Left hindlimb (tissue), 1 donor: ENCODE measurements at regions not wholly inside any gene's neighbourhood (a gene's known extent, or its start where the extent isn't known, plus 50 kb on each side); places are given as distances from the start of the nearest gene placed in this dataset.
"Not testable (repeated sequence)": the region's sequence is repeated elsewhere in the genome, so short reads cannot be mapped to it uniquely, and the experiment has no call there.

Experiments
- DNase-seq: peaks from one replicate; pipeline ENCODE4 v3.0.0-alpha.2; 2018

DNA sequence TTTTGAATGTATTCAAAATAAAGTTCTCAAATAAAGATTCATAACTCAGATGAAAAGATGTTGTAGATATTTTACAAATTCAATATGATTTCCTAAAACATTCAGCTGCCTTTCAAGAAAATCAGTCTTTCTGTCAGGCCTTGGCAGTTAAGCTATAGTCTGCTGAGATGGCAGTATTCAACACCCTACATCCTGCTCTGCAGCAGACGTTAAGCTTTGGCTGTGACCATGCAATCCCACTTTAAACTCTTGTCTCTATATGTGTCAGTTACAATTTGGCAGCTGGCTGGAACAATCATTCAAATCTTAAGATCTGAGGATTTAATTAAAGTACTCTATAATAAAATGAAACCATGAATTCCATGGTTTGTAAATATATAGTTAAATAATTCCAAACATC, 567.3 kb upstream of the ZNF804A start:
- no peak for DNase-seq

- no peak for DNase-seq
Observed at GRCh38 chr2:184031402-184032147, 566.8 kb upstream of the ZNF804A start.

DNA sequence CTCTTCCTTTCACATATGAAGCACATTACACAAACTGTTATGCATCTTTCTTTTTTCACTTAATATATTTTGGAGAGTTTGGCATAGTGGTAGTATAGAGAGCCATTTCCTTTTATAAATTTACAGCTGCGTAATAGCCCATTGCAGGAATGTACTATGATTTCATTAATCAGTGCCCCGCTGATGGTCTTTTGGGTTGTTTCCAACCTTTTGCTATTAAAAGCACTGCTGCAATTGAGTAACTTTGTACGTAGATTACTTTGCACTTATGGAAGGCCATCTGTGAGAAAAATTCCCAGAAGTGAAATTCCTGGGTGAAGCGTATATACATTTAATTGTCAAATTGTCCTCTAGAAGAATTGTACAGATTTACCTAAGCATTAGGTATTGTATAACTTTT, 565.3 kb upstream of the ZNF804A start:
- no peak for DNase-seq

DNA sequence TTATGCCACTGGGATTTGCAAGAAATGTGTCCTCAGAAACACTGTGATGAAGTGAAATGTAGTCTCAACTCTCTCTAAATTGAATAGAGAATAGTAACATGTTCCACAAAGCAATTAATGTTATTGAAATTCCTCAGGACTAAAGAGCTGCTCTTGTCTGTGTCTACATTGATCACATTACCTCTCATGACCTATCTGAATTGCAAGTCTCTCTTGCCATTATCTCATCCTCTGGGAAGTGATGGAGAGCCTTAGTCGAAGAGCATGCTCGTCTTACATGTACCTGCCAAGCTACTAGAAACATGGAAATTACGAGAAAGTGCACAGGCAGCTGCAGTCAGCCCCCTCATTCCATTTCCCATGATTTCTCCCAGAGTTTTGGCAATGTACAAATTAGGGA, 561.1 kb upstream of the ZNF804A start:
- DNase-seq: no peak

DNA sequence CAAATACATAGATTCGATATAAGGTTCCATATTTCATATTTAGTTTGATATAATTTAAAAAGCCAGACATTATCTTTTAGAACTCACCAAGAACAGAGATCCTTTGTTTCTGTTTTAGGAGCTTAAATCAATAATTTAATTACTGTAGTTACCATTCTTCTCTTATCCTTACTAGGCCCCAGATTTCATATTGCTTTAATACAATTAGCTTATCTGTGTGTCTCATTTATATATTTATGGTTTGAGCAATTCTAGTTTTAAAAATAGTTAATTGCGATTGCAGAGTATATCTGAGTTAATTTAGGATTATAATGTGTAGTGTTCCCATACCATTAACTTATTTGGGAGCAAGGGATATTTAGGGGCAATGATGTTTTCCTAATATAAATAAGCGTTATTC, 558.8 kb upstream of the ZNF804A start:
- DNase-seq: no peak

DNA sequence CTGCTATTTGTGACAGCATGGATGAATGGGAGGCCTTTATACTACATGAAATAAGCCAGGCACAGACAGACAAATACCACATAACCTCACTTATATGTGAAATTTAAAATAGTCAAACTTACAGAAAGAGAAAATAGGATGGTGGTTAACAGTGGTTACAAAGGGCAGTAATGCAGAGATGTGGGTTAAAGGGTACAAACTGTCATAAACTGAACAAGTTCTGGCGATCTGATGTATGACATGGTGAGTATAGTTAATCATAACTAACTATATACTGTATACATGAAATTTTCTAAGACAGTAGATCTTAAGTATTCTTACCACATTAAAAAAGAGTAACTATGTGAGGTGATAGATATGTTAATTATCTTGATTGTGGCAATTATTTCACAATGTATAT, 558.1 kb upstream of the ZNF804A start:
- no peak for DNase-seq

GRCh38 chr2:184041077-184041476, 557.3 kb upstream of the ZNF804A start:
- DNase-seq: no peak

DNA sequence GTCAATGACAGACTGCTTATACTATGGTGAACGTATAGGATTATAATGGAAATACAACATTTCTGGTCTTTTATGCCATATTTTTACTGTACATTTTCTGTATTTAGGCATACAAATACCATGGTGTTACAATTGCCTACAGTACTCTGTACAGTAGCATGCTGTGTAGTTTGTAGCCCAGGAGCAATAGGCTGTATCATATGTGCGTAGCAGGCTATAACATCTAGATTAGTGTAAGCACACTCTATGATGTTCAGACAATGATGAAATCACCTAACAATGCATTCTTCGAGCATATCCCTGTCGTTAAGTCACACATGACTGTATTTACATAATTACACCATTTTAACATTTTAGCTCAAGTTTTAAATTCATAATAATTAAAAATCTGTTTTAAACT, 556.6 kb upstream of the ZNF804A start:
- DNase-seq: no peak

- no peak for DNase-seq
Observed at GRCh38 chr2:184047536-184047935, 550.8 kb upstream of the ZNF804A start.

- no peak for DNase-seq
Observed at GRCh38 chr2:184049566-184049965, 548.8 kb upstream of the ZNF804A start.

DNA sequence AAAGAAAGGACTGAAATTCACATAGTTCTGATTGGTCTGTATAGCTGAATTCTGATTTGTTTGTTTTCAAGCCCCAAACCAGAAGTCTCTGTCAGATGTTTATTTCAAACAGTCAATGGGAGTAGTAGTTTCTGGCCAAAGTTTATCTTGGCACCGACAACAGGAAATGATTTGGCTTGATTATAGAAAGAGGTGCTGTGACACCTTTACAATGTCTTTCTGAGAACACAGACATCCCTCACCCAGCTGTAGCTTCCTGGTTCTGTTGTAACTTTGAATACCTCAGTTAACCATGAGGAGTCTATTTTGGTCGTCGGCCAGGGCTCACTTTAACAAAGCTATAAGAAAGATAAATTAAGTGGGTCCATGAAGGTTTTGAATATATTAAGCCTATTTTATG, 545.0 kb upstream of the ZNF804A start:
- DNase-seq: no peak

GRCh38 chr2:184054419-184054818, 543.9 kb upstream of the ZNF804A start:
- DNase-seq: not testable (repeated sequence)

GRCh38 chr2:184057910-184058309, 540.4 kb upstream of the ZNF804A start:
- no peak for DNase-seq

DNA sequence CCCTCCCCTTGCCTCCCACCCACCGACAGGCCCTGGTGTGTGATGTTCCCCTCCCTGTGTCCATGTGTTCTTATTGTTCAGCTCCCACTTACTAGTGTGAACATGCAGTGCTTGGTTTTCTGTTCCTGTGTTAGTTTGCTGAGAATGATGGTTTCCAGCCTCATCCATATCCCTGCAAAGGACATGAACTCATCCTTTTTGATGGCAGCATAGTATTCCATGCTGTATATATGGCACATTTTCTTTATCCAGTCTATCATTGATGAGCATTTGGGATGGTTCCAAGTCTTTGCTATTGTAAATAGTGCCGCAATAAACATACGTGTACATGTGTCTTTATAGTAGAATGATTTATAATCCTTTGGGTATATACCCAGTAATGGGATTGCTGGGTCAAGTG, 538.1 kb upstream of the ZNF804A start:
- not testable (repeated sequence) for DNase-seq

- DNase-seq: no peak
Observed at GRCh38 chr2:184067502-184067901, 530.8 kb upstream of the ZNF804A start.

DNA sequence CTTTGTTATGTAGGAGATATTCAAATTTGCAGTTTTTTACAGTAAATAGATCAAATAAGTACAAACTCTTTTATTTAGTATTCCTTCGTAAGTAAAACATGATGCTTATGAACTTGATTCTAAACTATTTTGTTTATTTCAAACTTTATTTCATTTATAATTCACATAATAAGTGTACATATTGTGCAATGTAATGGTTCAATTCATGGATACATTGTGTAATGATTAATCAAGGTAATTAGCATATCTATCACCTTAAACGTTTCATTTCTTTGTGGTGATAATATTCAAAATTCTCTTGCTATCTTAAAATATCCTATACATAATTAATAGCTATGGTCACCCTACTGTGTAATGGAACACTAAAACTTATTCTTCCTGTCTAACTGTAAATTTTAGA, 525.9 kb upstream of the ZNF804A start:
- no peak for DNase-seq

GRCh38 chr2:184078496-184078895, 519.8 kb upstream of the ZNF804A start:
- no peak for DNase-seq

- DNase-seq: no peak
Observed at GRCh38 chr2:184091456-184091855, 506.9 kb upstream of the ZNF804A start.

- DNase-seq: no peak
Observed at GRCh38 chr2:184113696-184114403, 484.5 kb upstream of the ZNF804A start.

DNA sequence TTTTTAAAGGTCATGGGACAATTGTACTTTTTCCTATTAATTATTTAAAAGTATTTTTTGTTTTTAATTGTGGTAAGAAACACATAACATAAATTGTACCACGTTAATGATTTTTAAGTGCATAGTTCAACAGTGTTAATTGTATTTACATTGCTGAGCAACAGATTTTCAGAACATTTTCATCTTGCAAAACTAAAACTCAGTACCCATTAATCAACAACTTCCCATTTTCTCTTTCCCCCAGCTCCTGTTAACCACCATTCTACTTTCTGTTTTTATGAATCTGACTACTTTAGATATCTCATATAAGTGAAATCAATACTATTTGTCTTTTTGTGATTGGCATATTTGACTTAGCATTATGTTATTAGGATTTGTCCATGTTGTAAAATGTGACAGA, 483.9 kb upstream of the ZNF804A start:
- DNase-seq: no peak

- no peak for DNase-seq
Observed at GRCh38 chr2:184119989-184120800, 478.1 kb upstream of the ZNF804A start.

GRCh38 chr2:184125867-184126266, 472.5 kb upstream of the ZNF804A start:
- DNase-seq: no peak

GRCh38 chr2:184129073-184129472, 469.3 kb upstream of the ZNF804A start:
- no peak for DNase-seq

GRCh38 chr2:184137955-184138354, 460.4 kb upstream of the ZNF804A start:
- DNase-seq: no peak
